NT2/D1 (cell line): ENCODE measurements at regions not wholly inside any gene's neighbourhood (a gene's known extent, or its start where the extent isn't known, plus 50 kb on each side); places are given as distances from the start of the nearest gene placed in this dataset.

Source experiments
- SUZ12 ChIP-seq: IDR thresholded peaks from 2 replicates; pipeline ENCODE4 v1.6.1; 2011; ENCODE audit not compliant: insufficient read length, insufficient read depth; ENCODE audit errors: extremely low read depth
- YY1 ChIP-seq: IDR thresholded peaks from 2 replicates; pipeline ENCODE4 v1.6.1; 2011; ENCODE audit not compliant: insufficient read length, insufficient read depth
- ZNF274 ChIP-seq: IDR thresholded peaks from 2 replicates; pipeline ENCODE4 v1.6.1; 2011; ENCODE audit warnings: mild to moderate bottlenecking, low read depth, low read length

GRCh38 chrX:155779831-155780230 is 101.3 kb upstream of the VAMP7 start:
- TF ChIP-seq SUZ12 (no peak), ZNF274 (no peak), YY1 (no peak)
